Loucy (cell line): ENCODE measurements at regions not wholly inside any gene's neighbourhood (a gene's known extent, or its start where the extent isn't known, plus 50 kb on each side); places are given as distances from the start of the nearest gene placed in this dataset.

Experiments
- H2AFZ ChIP-seq: fragments of 200-600 bp; sonication (generic); 2 replicates; pipeline ENCODE4 v1.6.0; 2016; ENCODE audit warnings: antibody characterized with exemption, mild to moderate bottlenecking, low read length, moderate library complexity
- H3F3A ChIP-seq: fragments of 200-600 bp; 2 replicates; pipeline ENCODE4 v1.6.0; 2016; ENCODE audit warnings: antibody characterized with exemption, low read depth, mild to moderate bottlenecking
- H3K27me3 ChIP-seq: fragments of 200-600 bp; sonication (generic); 2 replicates; pipeline ENCODE4 v1.6.1; 2014; ENCODE audit warnings: low read length, mild to moderate bottlenecking; ENCODE audit not compliant: insufficient read depth, poor library complexity, severe bottlenecking
- H3K36me3 ChIP-seq: fragments of 200-600 bp; sonication (generic); 2 replicates; pipeline ENCODE4 v1.6.1; 2016; ENCODE audit warnings: low read length; ENCODE audit not compliant: insufficient read depth
- H3K4me1 ChIP-seq: fragments of 200-600 bp; sonication (generic); 2 replicates; pipeline ENCODE4 v1.5.1; 2014; ENCODE audit warnings: low read length, mild to moderate bottlenecking; ENCODE audit not compliant: insufficient read depth, poor library complexity, severe bottlenecking
- H3K4me2 ChIP-seq: fragments of 200-600 bp; sonication (generic); 2 replicates; pipeline ENCODE4 v1.6.0; 2014; ENCODE audit warnings: antibody characterized with exemption, low read length, low read depth, mild to moderate bottlenecking; ENCODE audit not compliant: poor library complexity, severe bottlenecking
- H3K4me3 ChIP-seq: fragments of 200-600 bp; sonication (generic); 2 replicates; pipeline ENCODE4 v1.5.1; 2014; ENCODE audit warnings: low read length, mild to moderate bottlenecking, mixed read lengths; ENCODE audit not compliant: poor library complexity, severe bottlenecking
- H3K79me2 ChIP-seq: fragments of 200-600 bp; sonication (generic); 2 replicates; pipeline ENCODE4 v1.6.1; 2014; ENCODE audit warnings: low read length; ENCODE audit not compliant: insufficient read depth
- H3K9ac ChIP-seq: fragments of 200-600 bp; sonication (generic); 2 replicates; pipeline ENCODE4 v1.6.0; 2014; ENCODE audit warnings: mild to moderate bottlenecking, low read depth, low read length, moderate library complexity; ENCODE audit not compliant: poor library complexity, severe bottlenecking
- H3K9me2 ChIP-seq: fragments of 200-600 bp; sonication (generic); replicated peaks from 2 replicates; pipeline ENCODE4 v1.6.1; 2016; ENCODE audit warnings: low read depth, low read length, mixed read lengths
- H3K9me3 ChIP-seq: fragments of 200-600 bp; sonication (generic); 2 replicates; pipeline ENCODE4 v1.6.1; 2014; ENCODE audit warnings: mild to moderate bottlenecking, antibody characterized with exemption, low read length, low read depth; ENCODE audit not compliant: insufficient read depth
- H4K20me1 ChIP-seq: fragments of 200-600 bp; sonication (generic); 2 replicates; pipeline ENCODE4 v1.6.0; 2014; ENCODE audit warnings: antibody characterized with exemption, low read length, mild to moderate bottlenecking; ENCODE audit not compliant: insufficient read depth, poor library complexity, severe bottlenecking
- EZH2phosphoT487 ChIP-seq: fragments of 200-600 bp; IDR thresholded peaks from 2 replicates; pipeline ENCODE4 v1.6.1; 2018; ENCODE audit warnings: antibody characterized with exemption, mild to moderate bottlenecking, moderate library complexity, borderline replicate concordance
- TF ChIP-seq, protein P1 (sequence below): fragments of 200-600 bp; sonication (generic); conservative IDR thresholded peaks from 2 replicates; pipeline ENCODE4 v1.5.1; 2014; ENCODE audit warnings: mild to moderate bottlenecking, antibody characterized with exemption, low read length

DNA sequence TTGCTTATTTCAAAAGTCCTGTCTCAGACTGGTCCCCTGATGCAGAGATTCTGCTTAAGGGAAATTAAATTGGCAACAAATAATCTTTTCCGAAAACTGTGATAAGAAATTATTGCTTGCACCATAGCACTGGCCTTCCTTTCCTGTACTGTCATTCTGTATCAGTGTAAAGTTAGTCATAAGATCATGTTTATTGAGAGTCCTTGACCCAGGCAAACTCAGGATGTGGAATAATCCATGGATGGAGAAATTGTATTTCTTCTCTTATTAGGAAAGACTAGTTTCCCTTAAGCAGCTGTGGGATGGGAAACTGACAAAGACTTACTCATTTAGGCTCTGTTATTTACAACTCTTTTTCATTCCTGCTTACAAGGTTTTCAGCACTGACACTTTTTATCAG is 83.0 kb upstream of the RANBP6 start:
- Histone ChIP-seq H4K20me1 (no peaks in the 10 kb centered on the region), H3F3A (no peaks in the 10 kb centered on the region), H3K9ac (no peak overlapping the region), H3K4me1 (no peaks in the 10 kb centered on the region), H3K27me3 (no peaks in the 10 kb centered on the region), H3K79me2 (no peaks in the 10 kb centered on the region), H3K4me3 (no peak overlapping the region), H3K4me2 (no peak overlapping the region), H3K9me2 (no peaks in the 10 kb centered on the region), H3K36me3 (no peaks in the 10 kb centered on the region), H3K9me3 (no peaks in the 10 kb centered on the region), H2AFZ (no peak overlapping the region)
- TF ChIP-seq EZH2phosphoT487 = no peak
- TF ChIP-seq, protein P1, sequence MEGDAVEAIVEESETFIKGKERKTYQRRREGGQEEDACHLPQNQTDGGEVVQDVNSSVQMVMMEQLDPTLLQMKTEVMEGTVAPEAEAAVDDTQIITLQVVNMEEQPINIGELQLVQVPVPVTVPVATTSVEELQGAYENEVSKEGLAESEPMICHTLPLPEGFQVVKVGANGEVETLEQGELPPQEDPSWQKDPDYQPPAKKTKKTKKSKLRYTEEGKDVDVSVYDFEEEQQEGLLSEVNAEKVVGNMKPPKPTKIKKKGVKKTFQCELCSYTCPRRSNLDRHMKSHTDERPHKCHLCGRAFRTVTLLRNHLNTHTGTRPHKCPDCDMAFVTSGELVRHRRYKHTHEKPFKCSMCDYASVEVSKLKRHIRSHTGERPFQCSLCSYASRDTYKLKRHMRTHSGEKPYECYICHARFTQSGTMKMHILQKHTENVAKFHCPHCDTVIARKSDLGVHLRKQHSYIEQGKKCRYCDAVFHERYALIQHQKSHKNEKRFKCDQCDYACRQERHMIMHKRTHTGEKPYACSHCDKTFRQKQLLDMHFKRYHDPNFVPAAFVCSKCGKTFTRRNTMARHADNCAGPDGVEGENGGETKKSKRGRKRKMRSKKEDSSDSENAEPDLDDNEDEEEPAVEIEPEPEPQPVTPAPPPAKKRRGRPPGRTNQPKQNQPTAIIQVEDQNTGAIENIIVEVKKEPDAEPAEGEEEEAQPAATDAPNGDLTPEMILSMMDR = no peak

DNA sequence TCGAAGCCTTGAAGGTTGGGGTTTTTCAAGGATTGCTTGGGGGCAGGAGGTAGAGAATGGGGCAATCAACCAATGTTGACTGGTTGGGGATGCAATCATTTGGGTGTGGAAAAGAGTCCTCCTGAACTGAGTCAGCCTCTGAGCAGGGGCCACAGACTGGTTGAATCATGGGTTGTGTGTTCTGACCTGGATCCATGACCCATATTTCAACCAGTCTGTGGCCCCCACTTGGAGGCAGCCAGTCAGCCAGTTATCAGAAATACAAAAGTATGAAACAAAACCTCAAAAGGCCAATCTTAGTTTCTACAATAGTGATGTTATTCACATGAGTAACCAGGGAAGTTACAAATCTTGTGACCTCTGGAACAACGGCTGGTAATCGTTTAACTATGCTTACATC is 81.4 kb upstream of the RANBP6 start:
- Histone ChIP-seq H3K4me2 (no peak overlapping the region), H3K9me3 (no peaks in the 10 kb centered on the region), H3K4me3 (no peak overlapping the region), H3K9me2 (no peaks in the 10 kb centered on the region), H4K20me1 (no peaks in the 10 kb centered on the region), H3K9ac (no peak overlapping the region), H3K27me3 (no peaks in the 10 kb centered on the region), H2AFZ (no peak overlapping the region), H3K79me2 (no peaks in the 10 kb centered on the region), H3K36me3 (no peaks in the 10 kb centered on the region), H3F3A (no peaks in the 10 kb centered on the region), H3K4me1 (no peaks in the 10 kb centered on the region)
- TF ChIP-seq, protein P1 = no peak
- no peak for TF ChIP-seq EZH2phosphoT487

DNA sequence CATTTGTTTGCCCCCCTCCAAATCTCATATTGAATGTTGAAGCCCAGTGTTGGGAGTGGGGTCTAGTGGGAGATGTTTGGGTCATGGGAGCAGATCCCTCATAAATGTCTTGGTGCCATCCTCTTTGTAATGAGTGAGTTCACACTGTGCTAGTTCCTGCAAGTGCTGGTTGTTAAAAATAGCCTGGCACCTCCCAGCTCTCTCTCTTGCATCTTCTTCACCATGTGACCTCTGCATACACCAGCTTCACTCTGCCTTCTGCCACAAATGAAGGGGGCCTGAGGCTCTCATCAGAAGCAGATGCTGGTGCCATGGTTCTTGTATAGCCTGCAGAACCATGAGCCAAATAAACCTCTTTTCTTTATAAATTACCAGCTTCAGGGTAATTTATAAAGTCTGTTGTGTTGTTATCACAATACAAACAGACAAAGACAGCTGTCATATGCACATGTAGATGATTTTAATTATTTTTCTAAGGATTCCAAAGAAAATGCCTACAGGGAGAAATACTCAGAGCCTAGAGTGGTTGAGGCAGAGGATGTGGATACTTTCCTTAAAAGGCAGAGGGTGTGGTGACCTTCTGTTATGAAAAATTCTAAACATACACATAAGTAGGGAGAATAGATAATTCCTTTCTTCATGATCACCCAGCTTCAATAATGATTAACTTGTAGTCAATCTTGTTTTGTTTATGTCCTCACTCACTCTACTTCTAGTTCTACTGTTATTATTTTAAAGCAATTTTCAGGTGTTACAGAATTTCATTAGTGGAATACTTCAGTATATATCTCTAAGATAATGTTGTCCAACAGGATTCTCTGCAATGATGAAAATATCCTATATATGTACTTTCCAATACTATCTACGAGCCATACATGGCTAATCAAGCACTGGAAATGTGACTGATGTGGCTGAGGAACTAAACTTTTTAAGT is 75.1 kb upstream of the RANBP6 start:
- TF ChIP-seq EZH2phosphoT487 = no peak
- H3K9me3 ChIP-seq = no peaks in the 10 kb centered on the region
- no peaks in the 10 kb centered on the region for H3K36me3 ChIP-seq
- H3F3A ChIP-seq = no peaks in the 10 kb centered on the region
- H4K20me1 ChIP-seq = no peaks in the 10 kb centered on the region
- no peaks in the 10 kb centered on the region for H3K27me3 ChIP-seq
- H3K79me2 ChIP-seq = no peaks in the 10 kb centered on the region
- H3K9me2 ChIP-seq = no peaks in the 10 kb centered on the region
- H2AFZ ChIP-seq = no peak overlapping the region
- H3K4me2 ChIP-seq = no peak overlapping the region
- H3K4me3 ChIP-seq = no peak overlapping the region
- no peak overlapping the region for H3K9ac ChIP-seq
- no peaks in the 10 kb centered on the region for H3K4me1 ChIP-seq

DNA sequence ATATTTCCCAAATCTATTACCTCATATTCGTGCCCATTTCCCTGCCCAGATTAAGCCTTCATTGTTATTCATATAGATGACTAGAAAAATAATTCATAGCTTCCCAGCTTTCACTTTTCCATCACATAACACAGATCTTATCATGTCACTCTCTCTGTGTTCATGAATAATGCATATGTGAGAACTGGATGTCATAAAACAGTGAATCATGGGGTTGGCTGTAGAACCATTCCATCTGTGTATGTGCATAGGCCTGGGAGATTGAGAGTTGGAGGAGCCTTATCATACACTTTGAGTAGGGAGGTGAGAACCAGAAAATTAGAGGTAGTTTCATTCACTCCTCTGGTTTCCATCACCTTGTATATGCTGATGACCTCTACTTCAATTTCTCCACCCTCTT is 73.9 kb upstream of the RANBP6 start:
- Histone ChIP-seq H3K27me3 (no peaks in the 10 kb centered on the region), H3K9ac (no peak overlapping the region), H3F3A (no peaks in the 10 kb centered on the region), H3K36me3 (no peaks in the 10 kb centered on the region), H3K9me2 (no peaks in the 10 kb centered on the region), H4K20me1 (no peaks in the 10 kb centered on the region), H3K4me3 (no peak overlapping the region), H3K4me1 (no peaks in the 10 kb centered on the region), H2AFZ (no peak overlapping the region), H3K9me3 (no peaks in the 10 kb centered on the region), H3K4me2 (no peak overlapping the region), H3K79me2 (no peaks in the 10 kb centered on the region)
- no peak for TF ChIP-seq EZH2phosphoT487
- TF ChIP-seq, protein P1 = no peak
